Endodermal cell (in vitro differentiated cells): ENCODE measurements at regions not wholly inside any gene's neighbourhood (a gene's known extent, or its start where the extent isn't known, plus 50 kb on each side); places are given as distances from the start of the nearest gene placed in this dataset.

Source experiments
- DNase-seq: peaks from one replicate; pipeline ENCODE4 v3.0.0-alpha.2; 2017
- H3K27ac ChIP-seq: 2 replicates; pipeline ENCODE4 v1.5.1; 2013; ENCODE audit warnings: mild to moderate bottlenecking, low read depth, low read length, moderate library complexity
- H3K27me3 ChIP-seq: 2 replicates; pipeline ENCODE4 v1.6.1; 2013; ENCODE audit warnings: mild to moderate bottlenecking, low read length, moderate library complexity; ENCODE audit not compliant: insufficient read depth, control insufficient read depth, poor library complexity, severe bottlenecking
- H3K36me3 ChIP-seq: 2 replicates; pipeline ENCODE4 v1.7.0; 2013; ENCODE audit warnings: mild to moderate bottlenecking, low read length, moderate library complexity; ENCODE audit not compliant: control insufficient read depth, insufficient read depth
- H3K4me1 ChIP-seq: one replicate; pipeline ENCODE4 v1.7.0; 2013; ENCODE audit warnings: low read length; ENCODE audit not compliant: control insufficient read depth, insufficient read depth
- H3K4me3 ChIP-seq: 2 replicates; pipeline ENCODE4 v1.5.1; 2013; ENCODE audit warnings: mild to moderate bottlenecking, low read length, moderate library complexity
- H3K9ac ChIP-seq: 2 replicates; pipeline ENCODE4 v1.6.1; 2013; ENCODE audit warnings: mild to moderate bottlenecking, low read length, moderate library complexity; ENCODE audit not compliant: poor library complexity, severe bottlenecking; ENCODE audit errors: extremely low read depth
- H3K9me3 ChIP-seq: 2 replicates; pipeline ENCODE4 v1.6.1; 2013; ENCODE audit warnings: mild to moderate bottlenecking, low read length, moderate library complexity; ENCODE audit not compliant: control insufficient read depth
- H3K27ac Mint-ChIP-seq: 2 replicates; pipeline ENCODE4 v1.8.0; 2020; ENCODE audit warnings: mixed read lengths
- H3K27me3 Mint-ChIP-seq: 2 replicates; pipeline ENCODE4 v1.8.0; 2021; ENCODE audit warnings: mild to moderate bottlenecking, mixed read lengths; ENCODE audit not compliant: insufficient read depth
- H3K36me3 Mint-ChIP-seq: 2 replicates; pipeline ENCODE4 v1.8.0; 2020; ENCODE audit warnings: low read depth, mixed read lengths
- H3K4me1 Mint-ChIP-seq: 2 replicates; pipeline ENCODE4 v1.8.0; 2020; ENCODE audit warnings: mixed read lengths
- H3K4me3 Mint-ChIP-seq: 2 replicates; pipeline ENCODE4 v1.8.0; 2020; ENCODE audit warnings: mild to moderate bottlenecking, moderate library complexity, mixed read lengths
- H3K9me3 Mint-ChIP-seq: 2 replicates; pipeline ENCODE4 v1.8.0; 2020; ENCODE audit warnings: mild to moderate bottlenecking, mixed read lengths
- WGBS, 2 experiments: methylation state at CpG; one replicate each; pipeline versions ENCODE4 v1.1.5 to v1.1.7; 2013; ENCODE audit warnings: missing lambda C conversion rate in 2 of 2, mixed read lengths in 1 of 2; ENCODE audit not compliant: insufficient coverage in 1 of 2, insufficient read length in 1 of 2; 5-methylcytosine and 5-hydroxymethylcytosine counted together
- TF ChIP-seq, protein P1 (sequence below): fragments of 200-600 bp; sonication (generic); conservative IDR thresholded peaks from 2 replicates; pipeline ENCODE4 v1.5.0; 2021; ENCODE audit warnings: antibody characterized with exemption, mild to moderate bottlenecking

DNA sequence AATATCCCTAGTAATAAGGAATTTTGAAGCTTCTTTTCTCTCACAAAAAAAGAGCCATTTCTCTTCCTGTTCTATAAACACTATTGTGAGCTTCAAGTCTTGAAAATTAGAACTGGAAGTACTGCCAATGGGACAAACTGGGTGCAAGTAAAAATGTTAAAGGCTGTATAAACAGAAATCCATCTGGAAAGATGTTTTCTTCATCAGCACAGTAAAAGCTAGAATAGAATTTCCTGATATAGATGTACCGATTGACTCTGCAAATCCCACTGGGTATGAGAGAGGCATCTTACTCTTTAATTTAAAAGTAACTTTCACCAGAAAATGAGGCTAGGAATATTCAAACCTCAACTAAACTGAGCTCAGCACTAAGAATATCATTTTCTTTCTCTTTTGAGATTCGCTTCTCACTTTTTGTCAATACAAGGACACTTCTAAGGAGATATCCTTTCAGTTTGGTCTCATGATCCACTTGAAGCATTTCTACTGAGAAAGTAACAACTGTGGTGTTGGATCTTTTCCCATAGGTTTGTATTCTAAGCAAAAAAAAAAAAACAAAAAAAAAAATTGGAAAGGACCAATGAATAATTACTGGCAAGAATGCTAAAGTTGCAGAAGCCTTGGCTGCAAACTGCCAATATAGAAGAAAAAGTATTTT is 169.0 kb upstream of the PRDM1 start:
- Histone ChIP-seq H3K4me1 (no peaks in the 10 kb centered on the region), H3K36me3 (no peaks in the 10 kb centered on the region), H3K9ac (no peak overlapping the region), H3K27me3 (no peaks in the 10 kb centered on the region), H3K9me3 (no peaks in the 10 kb centered on the region), H3K4me3 (no peak overlapping the region), H3K27ac (no peak overlapping the region)
- TF ChIP-seq, protein P1, sequence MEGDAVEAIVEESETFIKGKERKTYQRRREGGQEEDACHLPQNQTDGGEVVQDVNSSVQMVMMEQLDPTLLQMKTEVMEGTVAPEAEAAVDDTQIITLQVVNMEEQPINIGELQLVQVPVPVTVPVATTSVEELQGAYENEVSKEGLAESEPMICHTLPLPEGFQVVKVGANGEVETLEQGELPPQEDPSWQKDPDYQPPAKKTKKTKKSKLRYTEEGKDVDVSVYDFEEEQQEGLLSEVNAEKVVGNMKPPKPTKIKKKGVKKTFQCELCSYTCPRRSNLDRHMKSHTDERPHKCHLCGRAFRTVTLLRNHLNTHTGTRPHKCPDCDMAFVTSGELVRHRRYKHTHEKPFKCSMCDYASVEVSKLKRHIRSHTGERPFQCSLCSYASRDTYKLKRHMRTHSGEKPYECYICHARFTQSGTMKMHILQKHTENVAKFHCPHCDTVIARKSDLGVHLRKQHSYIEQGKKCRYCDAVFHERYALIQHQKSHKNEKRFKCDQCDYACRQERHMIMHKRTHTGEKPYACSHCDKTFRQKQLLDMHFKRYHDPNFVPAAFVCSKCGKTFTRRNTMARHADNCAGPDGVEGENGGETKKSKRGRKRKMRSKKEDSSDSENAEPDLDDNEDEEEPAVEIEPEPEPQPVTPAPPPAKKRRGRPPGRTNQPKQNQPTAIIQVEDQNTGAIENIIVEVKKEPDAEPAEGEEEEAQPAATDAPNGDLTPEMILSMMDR: no peak
- Mint-ChIP-seq H3K36me3 (no peaks in the 10 kb centered on the region), H3K9me3 (no peaks in the 10 kb centered on the region), H3K27ac (no peak overlapping the region), H3K27me3 (no peaks in the 10 kb centered on the region), H3K4me1 (no peaks in the 10 kb centered on the region), H3K4me3 (no peak overlapping the region)
- no peak for DNase-seq
- WGBS, 2 experiments: 97 to 100% methylated on average over 1 to 2 of the region's 2 CpGs

DNA sequence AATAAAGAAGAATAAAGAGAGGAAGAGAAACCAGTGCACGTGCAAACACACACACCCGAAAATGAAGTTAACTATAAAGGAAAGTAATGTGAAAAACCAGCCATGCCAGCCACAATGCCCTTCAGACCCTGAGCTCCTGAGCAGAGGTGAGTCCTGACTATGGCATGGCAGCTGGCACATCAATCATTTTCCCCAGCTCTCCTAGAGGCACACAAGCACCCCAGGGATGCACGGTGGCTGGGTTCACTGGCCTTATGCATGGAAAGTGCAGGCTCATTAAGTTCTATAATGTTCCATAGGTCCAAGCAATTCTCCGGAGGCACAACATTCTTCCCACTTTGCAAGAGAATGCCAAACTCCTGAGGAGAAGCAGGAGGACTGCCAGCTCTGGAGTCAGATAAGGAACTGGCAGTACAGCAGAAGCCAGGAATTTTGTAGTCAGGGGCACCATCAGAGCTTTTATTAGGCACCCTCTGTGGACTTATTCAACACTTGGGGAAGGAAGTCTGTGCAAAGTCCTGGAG is 175.0 kb upstream of the PRDM1 start:
- H3K9me3 Mint-ChIP-seq: no peaks in the 10 kb centered on the region
- H3K27me3 Mint-ChIP-seq: no peaks in the 10 kb centered on the region
- WGBS, 2 experiments: 92 to 95% methylated on average over 4 of the region's 4 CpGs
- Histone ChIP-seq H3K9ac (no peak overlapping the region), H3K27ac (no peak overlapping the region), H3K9me3 (no peaks in the 10 kb centered on the region), H3K27me3 (no peaks in the 10 kb centered on the region), H3K4me3 (no peak overlapping the region), H3K36me3 (no peaks in the 10 kb centered on the region), H3K4me1 (no peaks in the 10 kb centered on the region)
- no peak for DNase-seq
- H3K36me3 Mint-ChIP-seq: no peaks in the 10 kb centered on the region
- H3K27ac Mint-ChIP-seq: no peak overlapping the region
- TF ChIP-seq, protein P1: no peak
- H3K4me1 Mint-ChIP-seq: peaks cover 4% of the 10 kb centered on the region
- H3K4me3 Mint-ChIP-seq: no peak overlapping the region

DNA sequence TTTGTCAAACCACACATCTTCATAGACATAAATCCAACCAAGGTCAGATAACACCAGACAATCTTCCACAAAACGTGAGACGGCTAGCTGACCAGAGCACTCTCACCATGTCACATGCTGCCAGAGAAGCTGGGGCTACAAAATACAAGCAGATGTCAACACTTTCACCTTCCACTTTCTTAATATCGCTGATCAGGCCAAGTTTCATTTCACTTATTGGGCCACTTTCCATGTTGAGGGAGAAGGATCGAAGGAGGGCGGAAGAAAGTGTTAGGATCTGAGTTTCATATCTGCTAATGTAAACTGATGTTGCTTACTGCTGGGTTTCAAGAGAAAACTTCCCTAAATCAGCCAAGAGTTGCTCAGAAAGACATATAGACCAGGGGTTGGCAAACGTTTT is 177.0 kb upstream of the PRDM1 start:
- Mint-ChIP-seq H3K27ac (no peak overlapping the region), H3K9me3 (no peaks in the 10 kb centered on the region), H3K27me3 (no peaks in the 10 kb centered on the region), H3K36me3 (no peaks in the 10 kb centered on the region), H3K4me1 (peaks cover 4% of the 10 kb centered on the region), H3K4me3 (no peak overlapping the region)
- WGBS, 2 experiments: 88 to 95% methylated on average over 2 to 5 of the region's 6 CpGs
- Histone ChIP-seq H3K4me1 (no peaks in the 10 kb centered on the region), H3K36me3 (no peaks in the 10 kb centered on the region), H3K9ac (no peak overlapping the region), H3K4me3 (no peak overlapping the region), H3K27me3 (no peaks in the 10 kb centered on the region), H3K9me3 (no peaks in the 10 kb centered on the region), H3K27ac (no peak overlapping the region)
- TF ChIP-seq, protein P1: no peak
- no peak for DNase-seq
